ENCODE measurements at regions not wholly inside any gene's neighbourhood (a gene's known extent, or its start where the extent isn't known, plus 50 kb on each side); places are given as distances from the start of the nearest gene placed in this dataset.

DNA sequence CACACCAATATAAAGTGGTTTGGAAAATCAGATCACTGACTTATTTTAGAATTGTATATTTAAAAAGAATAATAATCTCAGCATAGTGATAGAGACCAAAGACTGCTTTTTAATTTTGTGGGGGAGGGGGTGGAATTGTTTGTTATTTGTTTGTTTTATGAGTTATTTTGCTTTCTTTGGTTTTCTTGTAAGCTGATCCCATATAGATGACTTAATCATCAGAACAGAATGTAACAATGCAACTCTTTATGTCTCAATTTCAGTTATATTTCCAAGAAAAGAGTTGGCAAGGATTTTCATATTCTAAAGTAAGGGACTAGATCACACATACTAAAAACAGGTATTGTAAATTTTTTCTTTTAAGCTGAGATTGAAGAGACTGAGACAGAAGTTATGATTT lies 984.9 kb downstream of the TLE4 start:
- H3K4me3 Mint-ChIP-seq (ENCODE audit: low read depth), result no peak overlapping the region
- DNase-seq (ENCODE audit: low spot score, unreplicated experiment), result no peak
- H3K9me3 Mint-ChIP-seq (ENCODE audit: low read depth), result no peaks in the 10 kb centered on the region
- H3K36me3 Mint-ChIP-seq (ENCODE audit: insufficient read depth), result no peaks in the 10 kb centered on the region
- no peak overlapping the region for H3K27ac Mint-ChIP-seq
- H3K4me1 Mint-ChIP-seq (ENCODE audit: low read depth), result peaks cover 4% of the 10 kb centered on the region
- H3K27me3 Mint-ChIP-seq, result no peaks in the 10 kb centered on the region
- TF ChIP-seq, protein P1, sequence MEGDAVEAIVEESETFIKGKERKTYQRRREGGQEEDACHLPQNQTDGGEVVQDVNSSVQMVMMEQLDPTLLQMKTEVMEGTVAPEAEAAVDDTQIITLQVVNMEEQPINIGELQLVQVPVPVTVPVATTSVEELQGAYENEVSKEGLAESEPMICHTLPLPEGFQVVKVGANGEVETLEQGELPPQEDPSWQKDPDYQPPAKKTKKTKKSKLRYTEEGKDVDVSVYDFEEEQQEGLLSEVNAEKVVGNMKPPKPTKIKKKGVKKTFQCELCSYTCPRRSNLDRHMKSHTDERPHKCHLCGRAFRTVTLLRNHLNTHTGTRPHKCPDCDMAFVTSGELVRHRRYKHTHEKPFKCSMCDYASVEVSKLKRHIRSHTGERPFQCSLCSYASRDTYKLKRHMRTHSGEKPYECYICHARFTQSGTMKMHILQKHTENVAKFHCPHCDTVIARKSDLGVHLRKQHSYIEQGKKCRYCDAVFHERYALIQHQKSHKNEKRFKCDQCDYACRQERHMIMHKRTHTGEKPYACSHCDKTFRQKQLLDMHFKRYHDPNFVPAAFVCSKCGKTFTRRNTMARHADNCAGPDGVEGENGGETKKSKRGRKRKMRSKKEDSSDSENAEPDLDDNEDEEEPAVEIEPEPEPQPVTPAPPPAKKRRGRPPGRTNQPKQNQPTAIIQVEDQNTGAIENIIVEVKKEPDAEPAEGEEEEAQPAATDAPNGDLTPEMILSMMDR (IDR thresholded peaks at IDR 0.05; ENCODE audit: unreplicated experiment), result no peak

DNA sequence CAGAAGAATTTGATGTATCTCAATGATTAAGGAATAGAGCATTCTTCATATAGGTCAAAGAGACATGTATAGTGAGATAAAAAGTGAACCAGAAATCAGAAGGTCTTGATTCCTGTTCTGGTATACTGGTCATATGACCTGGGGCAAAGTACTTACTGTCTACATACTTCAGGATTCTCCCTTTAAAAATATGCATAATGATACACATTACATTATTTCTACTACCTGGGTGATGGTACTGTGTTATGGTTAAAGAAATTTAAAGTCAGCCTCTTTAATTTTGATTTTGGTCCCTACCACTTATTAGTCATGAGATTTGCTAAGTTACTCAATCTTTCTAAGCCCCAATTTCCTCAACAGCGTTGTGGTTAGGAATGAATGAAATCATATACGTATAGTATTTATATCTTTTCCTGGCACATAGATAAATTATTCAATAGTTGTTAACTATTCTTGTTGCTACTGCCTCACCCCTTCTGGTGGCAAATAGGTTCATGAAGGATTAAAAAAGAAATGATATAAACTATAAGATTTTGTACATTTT lies 984.1 kb downstream of the TLE4 start:
- TF ChIP-seq, protein P1 (IDR thresholded peaks at IDR 0.05; ENCODE audit: unreplicated experiment), result no peak
- Mint-ChIP-seq H3K27ac (no peak overlapping the region), H3K4me1 (ENCODE audit: low read depth) (peaks cover 4% of the 10 kb centered on the region), H3K27me3 (no peaks in the 10 kb centered on the region), H3K9me3 (ENCODE audit: low read depth) (no peaks in the 10 kb centered on the region), H3K4me3 (ENCODE audit: low read depth) (no peak overlapping the region), H3K36me3 (ENCODE audit: insufficient read depth) (no peaks in the 10 kb centered on the region)
- DNase-seq (ENCODE audit: low spot score, unreplicated experiment), result no peak

DNA sequence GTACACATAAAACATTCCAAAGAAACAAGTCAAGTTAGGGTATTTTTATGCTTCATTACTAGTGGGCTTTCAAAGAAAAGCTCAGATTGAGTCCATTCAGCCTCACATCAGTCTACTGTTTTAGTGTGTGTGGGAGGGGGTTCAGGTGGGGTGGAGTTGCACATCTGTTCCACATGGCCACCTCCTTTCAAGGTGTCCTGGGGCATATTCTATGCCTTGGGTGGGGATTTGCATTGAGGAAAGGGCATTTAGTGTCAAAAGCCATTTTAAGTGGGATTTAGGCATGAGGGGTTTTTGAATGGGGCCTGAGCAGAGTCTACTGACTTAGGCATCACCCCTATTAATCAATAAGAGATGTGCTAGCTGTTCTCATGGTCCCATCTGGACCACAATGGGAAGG lies 983.1 kb downstream of the TLE4 start:
- no peak for DNase-seq (ENCODE audit: low spot score, unreplicated experiment)
- Mint-ChIP-seq H3K4me1 (ENCODE audit: low read depth) (peaks cover 4% of the 10 kb centered on the region), H3K9me3 (ENCODE audit: low read depth) (no peaks in the 10 kb centered on the region), H3K4me3 (ENCODE audit: low read depth) (no peak overlapping the region), H3K36me3 (ENCODE audit: insufficient read depth) (no peaks in the 10 kb centered on the region), H3K27ac (no peak overlapping the region), H3K27me3 (no peaks in the 10 kb centered on the region)
- TF ChIP-seq, protein P1 (IDR thresholded peaks at IDR 0.05; ENCODE audit: unreplicated experiment), result no peak

DNA sequence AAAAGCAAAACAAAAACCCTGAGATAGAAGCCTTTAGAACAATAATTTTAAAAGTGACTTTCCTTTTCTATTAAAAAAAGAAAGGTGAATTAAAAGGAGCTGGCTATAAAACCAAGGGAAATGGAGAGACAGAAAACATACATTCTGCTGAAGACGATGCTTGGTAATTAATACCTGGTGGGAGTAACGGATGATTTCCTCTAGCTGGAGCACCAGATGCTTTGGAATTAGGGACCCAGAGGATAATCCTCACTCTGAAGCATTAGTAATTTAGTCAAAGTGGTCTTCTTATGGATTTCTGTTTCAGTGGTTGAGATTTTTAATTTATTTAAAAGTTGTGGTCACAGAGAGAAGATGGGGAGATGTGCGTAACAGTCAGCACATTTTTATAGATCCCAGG lies 982.5 kb downstream of the TLE4 start:
- H3K4me3 Mint-ChIP-seq (ENCODE audit: low read depth), result no peak overlapping the region
- H3K27ac Mint-ChIP-seq, result no peak overlapping the region
- H3K4me1 Mint-ChIP-seq (ENCODE audit: low read depth), result peaks cover 4% of the 10 kb centered on the region
- H3K36me3 Mint-ChIP-seq (ENCODE audit: insufficient read depth), result no peaks in the 10 kb centered on the region
- TF ChIP-seq, protein P1 (IDR thresholded peaks at IDR 0.05; ENCODE audit: unreplicated experiment), result no peak
- H3K27me3 Mint-ChIP-seq, result no peaks in the 10 kb centered on the region
- DNase-seq (ENCODE audit: low spot score, unreplicated experiment), result no peak
- no peaks in the 10 kb centered on the region for H3K9me3 Mint-ChIP-seq (ENCODE audit: low read depth)

DNA sequence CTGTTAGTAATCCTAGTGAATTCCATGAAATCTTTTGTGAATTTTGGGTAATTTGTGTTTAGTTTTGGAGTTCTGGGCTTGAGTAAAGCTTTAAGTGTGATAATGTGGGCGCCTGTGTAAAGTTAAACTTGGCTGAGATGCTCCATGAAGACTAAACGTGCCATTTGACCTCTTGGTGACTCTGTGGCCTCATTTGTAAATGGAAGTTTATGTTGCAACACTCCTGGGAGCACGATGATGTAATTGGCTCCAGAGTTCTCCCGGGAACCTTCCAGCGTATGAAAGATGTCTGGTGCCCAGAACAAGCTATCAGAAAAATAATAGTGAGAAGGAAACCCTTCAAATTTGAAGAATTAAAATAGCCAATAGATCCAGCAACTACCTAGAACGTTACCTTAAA lies 981.2 kb downstream of the TLE4 start:
- H3K4me3 Mint-ChIP-seq (ENCODE audit: low read depth), result no peak overlapping the region
- no peaks in the 10 kb centered on the region for H3K27me3 Mint-ChIP-seq
- H3K9me3 Mint-ChIP-seq (ENCODE audit: low read depth), result no peaks in the 10 kb centered on the region
- TF ChIP-seq, protein P1 (IDR thresholded peaks at IDR 0.05; ENCODE audit: unreplicated experiment), result no peak
- peaks cover 4% of the 10 kb centered on the region for H3K4me1 Mint-ChIP-seq (ENCODE audit: low read depth)
- no peak for DNase-seq (ENCODE audit: low spot score, unreplicated experiment)
- H3K36me3 Mint-ChIP-seq (ENCODE audit: insufficient read depth), result no peaks in the 10 kb centered on the region
- H3K27ac Mint-ChIP-seq, result no peak overlapping the region

Data from progenitor cell of endocrine pancreas (in vitro differentiated cells).